T-cell (primary cell): ENCODE measurements at regions not wholly inside any gene's neighbourhood (a gene's known extent, or its start where the extent isn't known, plus 50 kb on each side); places are given as distances from the start of the nearest gene placed in this dataset.
"Not testable (repeated sequence)": the region's sequence is repeated elsewhere in the genome, so short reads cannot be mapped to it uniquely, and the experiment has no call there.

Experiments used
- ATAC-seq, 4 experiments: fragments of 200-7000 bp in 3 of 4; fragments of 150-1000 bp in 1 of 4; cut with Tn5 transposase; replicated peaks in 1 of 4; 1 replicate in 3 of 4; 2 replicates in 1 of 4; pipeline ENCODE4 v1.10.0; 2021; ENCODE audit warnings: moderate library complexity in 3 of 4, mild to moderate bottlenecking in 2 of 4, moderate number of reproducible peaks in 1 of 4
- CTCF ChIA-PET, 2 donors: fragments of 300-600 bp; sonication (Branson Sonifier 250); formaldehyde crosslinking; loops; one replicate each; lab custom pipeline; 2022; ENCODE audit warnings: antibody characterized with exemption in 2 of 2; lab: Charles Lee
- POLR2A ChIA-PET, 2 donors: fragments of 300-600 bp; sonication (Branson Sonifier 250); formaldehyde crosslinking; loops; one replicate each; lab custom pipeline; 2022; ENCODE audit warnings: antibody characterized with exemption in 2 of 2; lab: Charles Lee
- DNase-seq, 35 experiments: peaks; one replicate each; pipeline versions ENCODE4 v3.0.0 to v3.0.0-alpha.2; 2013 to 2023
- H3K27ac ChIP-seq: one replicate; pipeline ENCODE4 v1.5.1; 2013; ENCODE audit warnings: low read length
- H3K27me3 ChIP-seq, 2 experiments: replicated peaks in 1 of 2; 1 replicate in 1 of 2; 2 replicates in 1 of 2; pipeline versions ENCODE4 v1.6.1 to v1.7.0; 2013; ENCODE audit warnings: low read length in 1 of 2, mixed read lengths in 1 of 2; ENCODE audit not compliant: control insufficient read depth in 2 of 2, insufficient read depth in 2 of 2; ENCODE audit errors: extremely low read depth in 1 of 2
- H3K36me3 ChIP-seq, 2 donors: 1 replicate in 1 of 2; 2 replicates in 1 of 2; pipeline versions ENCODE4 v1.6.1 to v1.7.0; 2013; ENCODE audit warnings: low read length in 1 of 2; ENCODE audit not compliant: control insufficient read depth in 2 of 2, insufficient read depth in 1 of 2; ENCODE audit errors: extremely low read depth in 1 of 2
- H3K4me1 ChIP-seq, 2 experiments: 1 replicate in 1 of 2; 2 replicates in 1 of 2; pipeline versions ENCODE4 v1.6.1 to v1.7.0; 2013; ENCODE audit warnings: low read length in 2 of 2, mixed read lengths in 1 of 2; ENCODE audit not compliant: insufficient read depth in 2 of 2, control insufficient read depth in 1 of 2; ENCODE audit errors: extremely low read depth in 1 of 2
- H3K4me3 ChIP-seq, 2 donors: 1 replicate in 1 of 2; 2 replicates in 1 of 2; pipeline versions ENCODE4 v1.5.1 to v1.7.0; 2013; ENCODE audit warnings: mild to moderate bottlenecking in 2 of 2, low read length in 1 of 2, moderate library complexity in 1 of 2; ENCODE audit not compliant: control insufficient read depth in 1 of 2; ENCODE audit errors: extremely low read depth in 1 of 2
- H3K9me3 ChIP-seq: 2 replicates; pipeline ENCODE4 v1.7.0; 2013
- H3K27ac Mint-ChIP-seq, 2 donors: one replicate each; pipeline ENCODE4 v1.8.0; 2020 to 2021; ENCODE audit warnings: mild to moderate bottlenecking in 2 of 2, mixed read lengths in 2 of 2
- H3K27me3 Mint-ChIP-seq, 2 donors: one replicate each; pipeline ENCODE4 v1.8.0; 2021 to 2022; ENCODE audit warnings: mixed read lengths in 2 of 2
- H3K36me3 Mint-ChIP-seq: one replicate; pipeline ENCODE4 v1.8.0; 2021; ENCODE audit warnings: mixed read lengths
- H3K4me1 Mint-ChIP-seq, 3 donors: one replicate each; pipeline ENCODE4 v1.8.0; 2020 to 2022; ENCODE audit warnings: mixed read lengths in 3 of 3, mild to moderate bottlenecking in 1 of 3
- H3K4me3 Mint-ChIP-seq, 3 donors: one replicate each; pipeline ENCODE4 v1.8.0; 2020 to 2022; ENCODE audit warnings: mild to moderate bottlenecking in 3 of 3, mixed read lengths in 3 of 3, moderate library complexity in 3 of 3
- H3K9me3 Mint-ChIP-seq, 3 donors: one replicate each; pipeline ENCODE4 v1.8.0; 2020 to 2022; ENCODE audit warnings: mixed read lengths in 3 of 3
- WGBS: methylation state at CpG from one replicate; pipeline ENCODE4 v1.1.5; 2013; ENCODE audit warnings: missing lambda C conversion rate; ENCODE audit not compliant: insufficient coverage; 5-methylcytosine and 5-hydroxymethylcytosine counted together

- H3K27ac ChIP-seq, H3K4me1 ChIP-seq, H3K9me3 Mint-ChIP-seq, H3K4me3 ChIP-seq, H3K36me3 ChIP-seq, H3K27me3 Mint-ChIP-seq, H3K9me3 ChIP-seq, H3K27me3 ChIP-seq, H3K36me3 Mint-ChIP-seq, H3K4me3 Mint-ChIP-seq, H3K27ac Mint-ChIP-seq, H3K4me1 Mint-ChIP-seq, ATAC-seq, DNase-seq: not testable (repeated sequence)
- POLR2A ChIA-PET = interaction anchor here in 1 of 2 donors (0.6 kb wide), 1 partner anchor 96 kb away, joined by 11 read pairs; no protein-coding TSS in a partner anchor
- no CpG with 5 or more reads among the region's 6 CpGs for WGBS
- CTCF ChIA-PET = interaction anchor here in 1 of 2 donors (0.6 to 0.7 kb wide), 2 partner anchors 69 to 95 kb away, joined by 4 read pairs; no protein-coding TSS in a partner anchor
Observed at GRCh38 chr6:134386482-134386881, 68.6 kb upstream of the SGK1 start.

- CTCF ChIA-PET = no interaction called here
- no peak for DNase-seq
- H3K27ac ChIP-seq = no peak overlapping the region
- no peak for ATAC-seq
- no peaks in the 10 kb centered on the region for H3K9me3 ChIP-seq
- Mint-ChIP-seq H3K9me3 (peaks cover 0 to 3% (median 0%) of the 10 kb centered on the region in 3 donors), H3K4me3 (no peak overlapping the region), H3K36me3 (no peaks in the 10 kb centered on the region), H3K27ac (no peak overlapping the region), H3K4me1 (peaks cover 23 to 36% (median 24%) of the 10 kb centered on the region in 3 donors), H3K27me3 (no peaks in the 10 kb centered on the region)
- no peaks in the 10 kb centered on the region for H3K27me3 ChIP-seq
- H3K4me1 ChIP-seq = peaks cover 12 to 16% of the 10 kb centered on the region in 2 experiments
- WGBS = 89% methylated on average over 2 of the region's 5 CpGs
- no peak overlapping the region for H3K4me3 ChIP-seq
- POLR2A ChIA-PET = no interaction called here
- H3K36me3 ChIP-seq = no peaks in the 10 kb centered on the region
Observed at GRCh38 chr6:134381959-134382358, 64.0 kb upstream of the SGK1 start.

- peak overlapping the region in 1 of 3 donors; percentile 58 for H3K4me3 Mint-ChIP-seq
- no peak overlapping the region for H3K27ac ChIP-seq
Observed at GRCh38 chr6:134379599-134379998, 61.7 kb upstream of the SGK1 start.

GRCh38 chr6:134379076-134379475 lies 61.2 kb upstream of the SGK1 start:
- peak overlapping the region; percentile 56 to 72 for H3K27ac Mint-ChIP-seq
- peak overlapping the region in 1 of 3 donors; percentile 58 for H3K4me3 Mint-ChIP-seq
- Histone ChIP-seq H3K27ac (peak overlapping the region; percentile 17), H3K4me3 (no peak overlapping the region), H3K9me3 (no peaks in the 10 kb centered on the region), H3K36me3 (no peaks in the 10 kb centered on the region), H3K27me3 (no peaks in the 10 kb centered on the region), H3K4me1 (peaks cover 12 to 16% of the 10 kb centered on the region in 2 experiments)
- H3K9me3 Mint-ChIP-seq = peaks cover 0 to 4% (median 0%) of the 10 kb centered on the region in 3 donors
- no peaks in the 10 kb centered on the region for H3K27me3 Mint-ChIP-seq
- no peaks in the 10 kb centered on the region for H3K36me3 Mint-ChIP-seq
- CTCF ChIA-PET = interaction anchor here in 1 of 2 donors (1.1 kb wide), 1 partner anchor 11 kb away, joined by 4 read pairs; no protein-coding TSS in a partner anchor
- 83% methylated on average over 1 of the region's 5 CpGs for WGBS
- ATAC-seq (peak in 1 of 4 experiments; percentile 83), DNase-seq (peak in 17 of 35 experiments; percentile 1 to 47 (median 11))
- peaks cover 23 to 40% (median 33%) of the 10 kb centered on the region in 3 donors for H3K4me1 Mint-ChIP-seq
- POLR2A ChIA-PET = no interaction called here

More at GRCh38 chr6:134379599-134379998, 61.7 kb upstream of the SGK1 start:
- no CpG with 5 or more reads among the region's 1 CpG for WGBS
- Histone ChIP-seq H3K4me3 (no peak overlapping the region), H3K27me3 (no peaks in the 10 kb centered on the region), H3K9me3 (no peaks in the 10 kb centered on the region), H3K36me3 (no peaks in the 10 kb centered on the region), H3K4me1 (peaks cover 12 to 16% of the 10 kb centered on the region in 2 experiments)
- ATAC-seq = no peak
- Mint-ChIP-seq H3K9me3 (peaks cover 0 to 4% (median 0%) of the 10 kb centered on the region in 3 donors), H3K27ac (peak overlapping the region; percentile 72 to 74), H3K36me3 (no peaks in the 10 kb centered on the region), H3K27me3 (no peaks in the 10 kb centered on the region), H3K4me1 (peaks cover 23 to 39% (median 29%) of the 10 kb centered on the region in 3 donors)
- CTCF ChIA-PET = interaction anchor here (0.5 to 1.1 kb wide), 4 partner anchors 11 to 343 kb away, joined by 3 to 6 read pairs (median 4); no protein-coding TSS in a partner anchor
- POLR2A ChIA-PET = no interaction called here
- no peak for DNase-seq

GRCh38 chr6:134378426-134378825 lies 60.5 kb upstream of the SGK1 start:
- DNase-seq (no peak), ATAC-seq (no peak)
- WGBS = 100% methylated on average over 1 of the region's 1 CpG
- H3K27ac Mint-ChIP-seq = no peak overlapping the region
- Histone ChIP-seq H3K4me3 (no peak overlapping the region), H3K9me3 (no peaks in the 10 kb centered on the region), H3K27ac (no peak overlapping the region), H3K27me3 (no peaks in the 10 kb centered on the region), H3K4me1 (peaks cover 12 to 17% of the 10 kb centered on the region in 2 experiments), H3K36me3 (no peaks in the 10 kb centered on the region)
- CTCF ChIA-PET = no interaction called here
- peaks cover 24 to 41% (median 38%) of the 10 kb centered on the region in 3 donors for H3K4me1 Mint-ChIP-seq
- H3K27me3 Mint-ChIP-seq = no peaks in the 10 kb centered on the region
- H3K9me3 Mint-ChIP-seq = peaks cover 0 to 4% (median 0%) of the 10 kb centered on the region in 3 donors
- H3K36me3 Mint-ChIP-seq = no peaks in the 10 kb centered on the region
- POLR2A ChIA-PET = interaction anchor here in 1 of 2 donors (0.5 kb wide), 1 partner anchor 147 kb away, joined by 7 read pairs; no protein-coding TSS in a partner anchor
- no peak overlapping the region for H3K4me3 Mint-ChIP-seq

GRCh38 chr6:134376785-134377184 lies 58.9 kb upstream of the SGK1 start:
- no peak for ATAC-seq
- 97% methylated on average over 2 of the region's 3 CpGs for WGBS
- ChIA-PET CTCF (no interaction called here), POLR2A (no interaction called here)
- Histone ChIP-seq H3K36me3 (no peaks in the 10 kb centered on the region), H3K27me3 (no peaks in the 10 kb centered on the region), H3K4me3 (no peak overlapping the region), H3K27ac (no peak overlapping the region), H3K9me3 (no peaks in the 10 kb centered on the region), H3K4me1 (peaks cover 17 to 30% of the 10 kb centered on the region in 2 experiments)
- no peaks in the 10 kb centered on the region for H3K36me3 Mint-ChIP-seq
- peaks cover 0 to 4% (median 0%) of the 10 kb centered on the region in 3 donors for H3K9me3 Mint-ChIP-seq
- no peak overlapping the region for H3K4me3 Mint-ChIP-seq
- no peaks in the 10 kb centered on the region for H3K27me3 Mint-ChIP-seq
- no peak for DNase-seq
- peaks cover 40 to 58% (median 55%) of the 10 kb centered on the region in 3 donors for H3K4me1 Mint-ChIP-seq
- H3K27ac Mint-ChIP-seq = no peak overlapping the region
